Activated CD8-positive, alpha-beta memory T cell treated with anti-CD3 and anti-CD28 coated beads, Interleukin-2, amount 50 U/mL, for 24 hours (primary cell): ENCODE measurements at regions not wholly inside any gene's neighbourhood (a gene's known extent, or its start where the extent isn't known, plus 50 kb on each side); places are given as distances from the start of the nearest gene placed in this dataset.

Experiments used
- DNase-seq: peaks from one replicate; pipeline ENCODE4 v3.0.0-alpha.2; 2020; ENCODE audit errors: extremely low read depth

DNA sequence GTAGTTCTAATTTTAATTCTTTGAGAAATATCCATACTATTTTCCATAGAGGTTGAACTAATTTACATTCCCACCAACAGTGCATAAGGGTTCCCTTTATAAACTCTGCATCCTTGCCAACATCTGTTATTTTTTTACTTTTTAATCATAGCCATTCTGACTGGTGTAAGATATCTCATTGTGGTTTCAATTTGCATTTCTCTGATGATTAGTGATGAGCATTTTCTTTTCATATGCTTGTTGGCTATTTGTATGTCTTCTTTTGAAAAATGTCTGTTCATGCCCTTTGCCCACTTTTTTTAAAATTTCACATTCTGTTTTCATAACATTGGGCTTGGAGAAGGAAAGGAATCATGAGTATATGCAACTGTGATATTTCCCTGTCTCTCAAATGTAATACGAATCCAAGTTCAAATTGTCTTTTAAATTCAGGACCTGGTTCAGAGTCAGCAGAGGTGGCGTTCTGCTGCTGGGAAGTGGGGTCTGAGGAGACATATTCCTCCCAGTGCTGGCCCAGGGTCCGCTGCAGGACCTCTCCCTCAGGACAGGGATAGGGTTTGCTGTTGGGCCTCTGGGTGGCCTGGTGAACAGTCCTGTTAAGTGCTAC, 81.2 kb upstream of the ETV6 start:
- DNase-seq = no peak

DNA sequence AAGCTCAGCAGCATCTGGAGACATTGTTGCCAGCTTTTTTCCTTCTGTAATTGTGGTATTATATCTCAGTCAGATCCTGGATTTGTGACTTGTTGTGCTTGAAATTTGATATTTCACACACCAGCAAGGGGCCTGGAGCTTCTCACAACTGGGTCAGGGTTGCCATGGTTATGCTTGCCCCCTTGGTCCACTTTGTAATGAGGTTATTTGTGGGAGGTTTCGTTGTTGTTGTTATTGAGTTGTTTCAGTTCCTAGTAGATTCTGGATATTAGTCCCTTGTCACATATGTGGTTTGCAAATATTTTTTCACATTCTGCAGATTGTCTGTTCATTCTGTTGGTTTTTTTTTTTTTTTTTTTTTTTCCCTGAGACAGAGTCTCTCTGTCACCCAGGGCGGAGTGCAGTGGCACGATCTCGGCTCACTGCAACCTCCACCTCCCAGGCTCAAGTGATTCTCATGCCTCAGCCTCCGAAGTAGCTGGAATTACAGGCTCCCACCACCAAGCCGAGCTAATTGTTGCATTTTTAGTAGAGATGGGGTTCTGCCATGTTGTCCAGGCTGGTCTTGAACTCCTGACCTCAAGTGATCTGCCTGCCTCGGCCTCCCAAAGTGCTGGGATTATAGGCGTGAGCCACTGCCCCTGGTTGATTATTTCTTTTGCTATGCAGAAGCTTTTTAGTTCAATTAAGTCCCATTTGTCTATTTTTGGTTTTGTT, 80.6 kb upstream of the ETV6 start:
- no peak for DNase-seq

DNA sequence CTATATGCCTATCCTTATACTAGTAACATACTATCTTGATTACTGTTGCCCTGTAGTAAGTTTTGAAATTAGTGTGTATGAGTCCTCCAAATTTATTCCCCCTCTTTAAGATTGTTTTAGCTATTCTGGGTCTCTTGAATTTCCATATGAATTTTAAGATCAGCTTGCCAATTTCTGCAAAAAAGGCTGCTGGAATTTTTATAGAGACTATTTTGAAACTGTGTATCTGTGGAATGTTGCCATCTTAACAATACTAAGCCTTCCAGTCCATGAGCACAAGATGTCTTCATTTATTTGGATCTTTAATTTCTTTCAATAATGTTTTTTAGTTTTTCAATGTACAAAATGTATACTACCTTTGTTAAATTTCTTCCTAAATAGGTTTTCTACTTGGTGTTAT, 79.8 kb upstream of the ETV6 start:
- no peak for DNase-seq

GRCh38 chr12:11573880-11574279, 75.6 kb upstream of the ETV6 start:
- no peak for DNase-seq

GRCh38 chr12:11576104-11576503, 73.4 kb upstream of the ETV6 start:
- peak; percentile 3 for DNase-seq

DNA sequence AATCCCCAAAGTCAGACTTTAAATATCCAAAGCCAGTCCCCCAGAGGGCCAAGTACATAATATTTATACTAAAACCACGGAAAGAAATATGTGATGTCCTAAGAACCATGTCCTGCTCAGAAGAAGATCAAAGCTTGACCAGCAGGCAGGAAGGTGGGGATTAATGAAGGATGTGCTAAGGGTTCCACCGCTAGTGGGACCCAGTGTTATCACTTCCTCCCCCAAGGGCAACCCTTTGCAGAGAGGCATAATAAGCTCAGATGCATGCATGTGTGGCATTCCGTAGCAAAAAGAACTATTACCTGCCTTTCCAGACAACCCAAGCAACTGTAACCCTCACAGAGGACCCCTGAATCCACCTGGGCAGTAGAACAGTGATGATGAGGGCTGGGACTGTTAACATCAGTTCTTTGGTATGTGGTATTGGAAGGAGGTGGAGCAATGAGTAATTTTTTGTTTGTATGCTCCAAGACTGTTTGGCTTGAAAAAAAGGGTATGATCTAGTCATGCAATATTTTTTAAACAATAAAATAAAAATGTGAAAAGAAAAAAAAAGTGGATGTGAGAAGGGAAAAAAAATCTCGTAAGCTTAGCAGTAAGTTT, 71.7 kb upstream of the ETV6 start:
- DNase-seq = no peak

DNA sequence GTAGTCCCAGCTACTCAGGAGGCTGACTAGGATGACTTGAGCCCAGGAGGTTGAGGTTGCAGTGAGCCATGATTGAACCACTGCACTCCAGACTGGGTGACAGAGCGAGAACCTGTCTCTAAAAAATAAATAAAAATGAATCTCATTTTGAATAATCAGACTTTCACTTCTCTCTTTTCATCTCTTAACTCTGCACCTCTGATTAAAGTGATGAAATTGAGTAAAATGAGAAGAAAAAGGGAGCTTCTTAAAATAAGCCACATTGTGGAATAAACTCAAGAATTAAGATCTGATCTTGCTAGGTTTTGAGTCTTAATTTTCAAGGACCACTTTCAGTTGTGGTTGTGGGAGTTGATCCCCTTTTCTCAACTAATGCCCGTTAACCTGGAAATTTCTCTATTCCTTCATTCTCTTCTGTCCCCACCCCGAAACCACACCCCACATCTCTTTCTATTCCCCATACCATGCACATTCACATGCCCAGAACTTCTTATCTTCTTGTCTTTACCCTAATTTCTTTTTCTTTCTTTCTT, 70.9 kb upstream of the ETV6 start:
- DNase-seq = no peak

- DNase-seq = no peak
These were observed 69.2 kb upstream of the ETV6 start for GRCh38 chr12:11580125-11580751.

- peak; percentile 46 for DNase-seq
These were observed 68.2 kb upstream of the ETV6 start for GRCh38 chr12:11581179-11581755.

DNA sequence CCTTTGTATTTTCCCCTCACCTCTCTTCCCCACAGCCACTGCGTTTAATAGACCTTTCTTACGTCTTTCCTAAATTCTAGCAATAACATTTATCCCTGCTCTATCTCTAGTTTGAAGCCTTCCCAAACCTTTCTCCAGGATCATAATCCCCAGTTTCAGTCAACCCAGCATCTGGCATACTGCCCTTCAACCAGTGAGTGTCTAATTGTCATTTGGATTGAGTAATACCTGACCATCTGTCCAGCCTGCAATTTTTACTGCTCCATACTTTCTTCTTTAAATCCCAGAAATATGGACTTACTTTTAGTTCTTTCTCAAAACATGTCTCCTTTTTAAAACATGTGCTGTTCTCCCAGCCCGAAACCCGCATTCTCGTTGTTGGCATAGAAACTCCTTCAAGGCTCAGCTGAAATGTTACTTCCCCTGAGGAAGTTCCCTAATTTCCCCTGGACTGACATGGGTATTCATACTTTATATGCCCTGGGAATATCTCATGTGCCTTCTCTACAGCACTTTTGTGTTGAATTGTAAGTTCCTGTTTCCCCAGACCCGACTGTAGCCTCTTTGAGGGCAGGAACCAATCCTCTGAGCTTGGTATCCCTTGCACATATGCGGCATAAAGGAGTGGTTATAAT, 65.1 kb upstream of the ETV6 start:
- DNase-seq = no peak

DNA sequence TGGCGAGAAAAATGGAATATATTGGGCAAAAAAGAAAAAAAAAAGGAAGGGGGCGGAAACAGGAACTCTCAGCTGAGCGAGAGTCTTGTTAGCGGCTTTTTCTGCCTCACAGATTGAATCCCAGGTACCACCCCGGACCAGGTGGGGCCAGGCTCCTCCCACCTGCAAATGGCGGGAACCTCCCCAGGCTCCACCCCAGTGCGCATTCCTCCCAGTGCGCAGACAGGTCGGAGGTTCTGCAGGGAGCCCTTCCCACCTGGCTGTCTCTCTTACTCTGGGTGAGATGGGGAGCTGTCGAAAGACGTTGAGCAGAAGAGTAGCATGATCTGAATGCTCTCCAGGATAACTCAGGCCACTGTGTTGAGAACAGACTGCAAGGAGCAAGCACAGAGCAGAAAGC, 57.0 kb upstream of the ETV6 start:
- DNase-seq = no peak

GRCh38 chr12:11593013-11593412, 56.5 kb upstream of the ETV6 start:
- no peak for DNase-seq

- DNase-seq = no peak
These were observed 54.4 kb upstream of the ETV6 start for GRCh38 chr12:11595080-11595479.

GRCh38 chr12:11596141-11596540, 53.3 kb upstream of the ETV6 start:
- DNase-seq = no peak

DNA sequence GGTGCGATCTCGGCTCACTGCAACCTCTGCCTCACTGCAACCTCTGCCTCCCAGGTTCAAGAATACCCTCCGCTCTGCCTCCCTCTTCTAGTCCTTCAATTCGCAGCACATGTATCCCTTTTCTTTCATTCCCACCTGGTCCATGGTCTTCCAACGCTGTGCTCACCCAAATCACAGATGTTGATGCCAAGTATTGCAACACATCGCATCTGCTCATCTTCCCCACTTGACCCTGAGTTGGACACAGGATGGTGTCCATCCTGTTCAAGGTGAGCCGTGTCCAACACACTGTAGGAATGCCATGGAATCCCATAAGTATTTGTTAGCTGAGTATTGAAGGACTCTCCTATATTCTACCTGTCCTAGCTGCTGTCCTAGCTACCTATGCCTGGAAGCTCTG, 50.6 kb upstream of the ETV6 start:
- no peak for DNase-seq
